Heart left ventricle (tissue), 13 donors: ENCODE measurements at regions not wholly inside any gene's neighbourhood (a gene's known extent, or its start where the extent isn't known, plus 50 kb on each side); places are given as distances from the start of the nearest gene placed in this dataset.

Source experiments
- POLR2A ChIP-seq, 2 donors: fragments of 450-650 bp; IDR thresholded peaks; one replicate each; pipeline ENCODE4 v1.6.1; 2017; ENCODE audit warnings: antibody characterized with exemption in 2 of 2, mild to moderate bottlenecking in 2 of 2, moderate library complexity in 2 of 2
- TF ChIP-seq, protein P1 (sequence below), 12 donors: fragments of 200-600 bp; sonication (generic) in 4 of 12; IDR thresholded peaks; one replicate each; pipeline versions ENCODE4 v1.5.0 to v1.8.0; 2018 to 2022; ENCODE audit warnings: antibody characterized with exemption in 12 of 12, mild to moderate bottlenecking in 5 of 12
- donor health status: ischemic (EF 13 %, LVEDD 7.1; RV severe dilation, severe dysfunction).
- donor health status: DM: no; HTN: yes; CAD: no.
- donor health status: DM: no; HTN: no; CAD: no.
- donor health status: ischemic (EF 25% LVEDD 6.9; RV normal size, moderate dysfunction).
- donor health status: ischemic (EF 25% LVEDD 5.7; RV mildly dilated, moderate dysfunction).
- donor health status: ischemic (EF 35%, LVEDD 5.7; RV mildly dilated, moderate dysfunction).
- donor health status: nonischemic (EF 11% LVEDD 7.7; RV severe dilation, severe dysfunction).
- donor health status: DM: yes; HTN: yes; CAD: no.
- donor health status: PGD.
- donor health status: ischemic (EF 29% LVEDD 5.4; RV normal size, mild dysfunction).
- donor health status: nonischemic (EF 23%, LVEDD 6.1; RV moderate dilation, normal function).

DNA sequence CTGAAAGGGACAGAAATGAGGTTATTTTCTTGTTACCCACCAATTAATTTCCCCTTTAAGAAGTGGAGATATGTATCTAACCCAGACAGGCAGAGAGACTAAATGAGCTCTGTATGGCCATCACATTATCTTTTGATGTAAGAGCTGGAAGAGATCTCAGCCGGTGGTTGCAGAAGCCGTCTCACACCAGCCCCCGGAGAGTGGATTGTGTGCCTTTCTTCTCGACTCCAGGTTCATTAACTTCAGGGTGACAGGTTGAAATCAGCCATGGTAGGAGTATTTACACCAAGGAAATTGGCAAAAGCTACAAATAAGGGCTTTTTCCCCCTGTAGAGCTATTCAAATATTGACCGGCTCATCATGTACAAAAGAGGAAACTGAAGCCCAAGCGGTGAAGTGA lies 580.3 kb upstream of the CADM1 start:
- TF ChIP-seq, protein P1, sequence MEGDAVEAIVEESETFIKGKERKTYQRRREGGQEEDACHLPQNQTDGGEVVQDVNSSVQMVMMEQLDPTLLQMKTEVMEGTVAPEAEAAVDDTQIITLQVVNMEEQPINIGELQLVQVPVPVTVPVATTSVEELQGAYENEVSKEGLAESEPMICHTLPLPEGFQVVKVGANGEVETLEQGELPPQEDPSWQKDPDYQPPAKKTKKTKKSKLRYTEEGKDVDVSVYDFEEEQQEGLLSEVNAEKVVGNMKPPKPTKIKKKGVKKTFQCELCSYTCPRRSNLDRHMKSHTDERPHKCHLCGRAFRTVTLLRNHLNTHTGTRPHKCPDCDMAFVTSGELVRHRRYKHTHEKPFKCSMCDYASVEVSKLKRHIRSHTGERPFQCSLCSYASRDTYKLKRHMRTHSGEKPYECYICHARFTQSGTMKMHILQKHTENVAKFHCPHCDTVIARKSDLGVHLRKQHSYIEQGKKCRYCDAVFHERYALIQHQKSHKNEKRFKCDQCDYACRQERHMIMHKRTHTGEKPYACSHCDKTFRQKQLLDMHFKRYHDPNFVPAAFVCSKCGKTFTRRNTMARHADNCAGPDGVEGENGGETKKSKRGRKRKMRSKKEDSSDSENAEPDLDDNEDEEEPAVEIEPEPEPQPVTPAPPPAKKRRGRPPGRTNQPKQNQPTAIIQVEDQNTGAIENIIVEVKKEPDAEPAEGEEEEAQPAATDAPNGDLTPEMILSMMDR (IDR thresholded peaks at IDR 0.05), result no peak
- no peak for TF ChIP-seq POLR2A (IDR thresholded peaks at IDR 0.05)
